GM19240 (cell line): ENCODE measurements at regions not wholly inside any gene's neighbourhood (a gene's known extent, or its start where the extent isn't known, plus 50 kb on each side); places are given as distances from the start of the nearest gene placed in this dataset.
"Not testable (repeated sequence)": the region's sequence is repeated elsewhere in the genome, so short reads cannot be mapped to it uniquely, and the experiment has no call there.

Experiments used
- DNase-seq: peaks from one replicate; pipeline ENCODE4 v3.0.0; 2011; ENCODE audit warnings: low spot score; ENCODE audit not compliant: insufficient read length

DNA sequence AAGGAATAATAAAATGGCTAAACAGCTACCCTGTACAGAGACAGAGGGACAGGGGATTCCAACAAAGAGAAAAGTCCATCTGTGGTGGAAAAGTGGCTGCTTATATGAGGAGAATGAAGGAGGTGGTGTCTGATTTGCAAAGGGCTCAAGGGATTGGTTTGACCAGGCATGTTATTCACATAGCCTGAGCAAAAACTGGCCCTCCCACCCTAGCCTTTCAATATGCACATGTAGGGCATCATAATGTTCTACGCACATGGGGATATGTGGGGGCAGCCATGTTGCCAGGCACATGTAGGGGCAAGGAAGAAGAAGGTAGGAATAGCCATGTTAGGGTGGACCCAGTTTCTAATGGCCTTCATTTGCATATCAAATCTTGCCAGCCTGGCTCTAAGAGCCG is 1527.1 kb downstream of the RPIA start:
- not testable (repeated sequence) for DNase-seq

DNA sequence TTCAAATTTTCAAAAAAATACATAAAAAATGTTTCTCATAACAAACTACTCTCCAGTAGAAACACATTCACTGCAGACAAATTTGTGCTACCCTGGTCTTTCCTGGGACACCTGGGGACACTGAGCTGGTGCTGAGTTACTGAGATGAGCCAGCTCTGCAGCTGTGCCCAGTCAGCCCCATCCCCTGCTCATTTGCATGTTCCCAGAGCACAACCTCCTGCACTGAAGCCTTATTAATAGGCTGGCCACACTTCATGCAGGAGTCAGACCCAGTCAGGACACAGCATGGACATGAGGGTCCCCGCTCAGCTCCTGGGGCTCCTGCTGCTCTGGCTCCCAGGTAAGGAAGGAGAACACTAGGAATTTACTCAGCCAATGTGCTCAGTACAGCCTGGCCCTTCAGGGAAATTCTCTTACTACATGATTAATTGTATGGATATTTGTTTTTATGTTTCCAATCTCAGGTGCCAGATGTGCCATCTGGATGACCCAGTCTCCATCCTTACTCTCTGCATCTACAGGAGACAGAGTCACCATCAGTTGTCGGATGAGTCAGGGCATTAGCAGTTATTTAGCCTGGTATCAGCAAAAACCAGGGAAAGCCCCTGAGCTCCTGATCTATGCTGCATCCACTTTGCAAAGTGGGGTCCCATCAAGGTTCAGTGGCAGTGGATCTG is 1529.3 kb downstream of the RPIA start:
- DNase-seq: not testable (repeated sequence)

DNA sequence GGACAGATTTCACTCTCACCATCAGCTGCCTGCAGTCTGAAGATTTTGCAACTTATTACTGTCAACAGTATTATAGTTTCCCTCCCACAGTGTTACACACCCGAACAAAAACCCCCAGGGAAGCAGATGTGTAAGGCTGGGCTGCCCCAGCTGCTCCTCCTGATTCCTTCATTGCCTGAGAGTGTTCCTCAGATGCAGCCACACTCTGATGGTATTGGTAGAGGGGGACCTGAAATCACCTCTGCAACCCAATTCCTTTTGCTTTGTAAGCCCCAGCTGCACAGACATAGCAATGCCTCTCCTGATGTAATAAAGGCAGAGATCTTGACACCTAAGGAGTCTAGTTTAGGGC is 1529.8 kb downstream of the RPIA start:
- DNase-seq: no peak

DNA sequence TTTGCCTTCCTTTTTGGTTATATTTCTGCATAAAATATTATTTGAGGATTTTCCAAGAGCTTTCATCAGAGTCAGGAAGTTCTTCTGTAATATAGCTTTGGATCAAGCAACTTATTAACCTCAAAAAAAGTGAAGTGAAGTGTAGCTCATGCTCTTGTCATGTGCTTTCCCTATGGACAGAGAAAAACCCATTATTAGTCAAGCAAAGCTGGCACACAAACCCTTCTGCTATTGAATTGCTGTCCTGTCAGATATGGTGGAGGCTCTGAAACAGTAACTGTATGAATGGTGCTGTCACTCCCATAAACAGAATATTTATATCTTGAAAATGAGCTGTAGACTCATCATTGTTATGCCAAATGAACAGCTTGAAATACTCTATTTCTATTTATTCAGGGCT is 1533.3 kb downstream of the RPIA start:
- not testable (repeated sequence) for DNase-seq

DNA sequence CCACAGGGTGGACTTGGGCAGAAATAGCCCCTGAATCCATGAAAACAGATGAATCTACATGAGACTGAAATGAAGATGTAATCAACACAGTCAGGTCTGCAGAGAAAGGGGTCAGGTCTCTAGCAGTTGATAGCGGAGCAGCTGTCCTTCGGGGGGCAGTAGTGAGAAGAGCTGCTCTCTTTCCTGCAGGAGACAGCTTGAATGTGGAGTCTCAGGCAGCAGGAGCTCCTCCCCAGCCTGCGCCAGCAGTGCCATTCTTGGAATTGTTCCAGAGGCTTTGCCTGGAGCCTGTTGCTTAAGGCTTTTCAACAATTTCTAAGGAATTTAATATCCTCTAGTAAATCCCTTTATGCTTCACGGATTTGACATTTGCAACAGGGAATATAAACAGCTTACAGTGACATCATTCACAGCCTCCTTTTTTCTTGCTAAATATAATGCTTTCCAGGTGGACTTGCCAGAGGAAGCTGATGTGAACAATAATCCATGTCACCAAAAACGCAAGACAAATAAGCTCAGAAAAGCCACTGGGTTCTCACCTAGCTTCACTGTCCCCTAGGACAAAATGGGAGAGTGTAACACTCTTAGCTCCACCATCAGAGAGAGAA is 1535.1 kb downstream of the RPIA start:
- not testable (repeated sequence) for DNase-seq

DNA sequence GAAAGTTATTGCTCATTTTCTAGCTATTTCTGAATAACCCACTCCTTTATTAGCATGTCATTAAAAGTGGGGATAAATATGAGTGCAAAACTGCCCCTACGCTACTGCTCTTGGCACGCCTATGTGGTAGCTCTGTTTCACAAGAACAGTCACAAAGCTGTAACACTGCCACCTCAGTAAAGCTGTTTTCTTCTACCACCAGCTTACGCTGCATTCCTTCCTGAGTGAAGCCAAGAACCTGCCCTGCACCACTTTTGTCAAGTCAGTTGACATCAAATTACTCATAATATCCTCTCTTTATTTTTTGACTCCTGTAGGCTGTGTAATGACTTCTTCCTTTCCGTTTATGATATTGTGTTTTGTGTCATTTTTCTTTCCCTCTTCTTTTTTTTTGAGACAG is 1539.7 kb downstream of the RPIA start:
- DNase-seq: not testable (repeated sequence)

DNA sequence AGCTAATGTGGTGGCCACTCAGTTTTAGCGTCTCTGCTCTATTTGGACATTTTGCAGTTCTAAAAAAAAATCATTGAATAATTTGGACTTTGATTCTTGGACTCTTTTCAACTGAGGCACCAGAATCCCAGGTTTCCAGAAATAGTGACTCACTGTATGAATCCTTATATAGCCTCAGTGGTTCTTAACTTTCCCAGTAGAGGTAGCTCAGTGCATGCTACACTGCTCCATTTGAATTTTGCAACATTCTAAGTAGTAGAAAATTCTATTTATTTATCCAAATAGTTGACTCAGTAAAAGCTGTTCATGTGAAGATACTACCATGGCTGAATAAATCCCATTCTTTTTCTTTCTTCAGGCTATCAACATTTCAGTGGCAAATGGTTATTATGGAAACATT is 1544.0 kb downstream of the RPIA start:
- not testable (repeated sequence) for DNase-seq

DNA sequence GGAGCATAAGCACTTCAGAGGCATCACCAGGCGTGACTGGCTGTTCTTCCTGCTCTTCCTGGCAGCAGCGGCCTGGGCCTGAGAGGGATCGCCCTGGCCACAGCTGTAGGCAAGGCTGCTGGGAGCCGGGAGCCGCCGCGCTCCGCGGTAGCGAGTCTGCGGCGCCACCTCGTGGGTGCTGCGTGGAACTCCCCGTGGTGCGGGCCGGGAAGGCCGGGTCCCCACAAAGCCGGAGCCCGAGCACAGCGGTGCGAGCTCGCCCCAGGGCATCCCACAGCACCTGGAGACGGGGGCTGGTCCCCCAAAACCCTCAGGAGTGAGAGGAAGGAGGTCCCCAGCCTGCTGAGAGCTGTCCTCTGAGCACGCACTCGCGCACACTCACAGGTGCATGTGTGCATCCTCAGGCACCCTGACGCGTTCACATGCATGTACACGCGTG is 1546.5 kb downstream of the RPIA start:
- DNase-seq: not testable (repeated sequence)

DNA sequence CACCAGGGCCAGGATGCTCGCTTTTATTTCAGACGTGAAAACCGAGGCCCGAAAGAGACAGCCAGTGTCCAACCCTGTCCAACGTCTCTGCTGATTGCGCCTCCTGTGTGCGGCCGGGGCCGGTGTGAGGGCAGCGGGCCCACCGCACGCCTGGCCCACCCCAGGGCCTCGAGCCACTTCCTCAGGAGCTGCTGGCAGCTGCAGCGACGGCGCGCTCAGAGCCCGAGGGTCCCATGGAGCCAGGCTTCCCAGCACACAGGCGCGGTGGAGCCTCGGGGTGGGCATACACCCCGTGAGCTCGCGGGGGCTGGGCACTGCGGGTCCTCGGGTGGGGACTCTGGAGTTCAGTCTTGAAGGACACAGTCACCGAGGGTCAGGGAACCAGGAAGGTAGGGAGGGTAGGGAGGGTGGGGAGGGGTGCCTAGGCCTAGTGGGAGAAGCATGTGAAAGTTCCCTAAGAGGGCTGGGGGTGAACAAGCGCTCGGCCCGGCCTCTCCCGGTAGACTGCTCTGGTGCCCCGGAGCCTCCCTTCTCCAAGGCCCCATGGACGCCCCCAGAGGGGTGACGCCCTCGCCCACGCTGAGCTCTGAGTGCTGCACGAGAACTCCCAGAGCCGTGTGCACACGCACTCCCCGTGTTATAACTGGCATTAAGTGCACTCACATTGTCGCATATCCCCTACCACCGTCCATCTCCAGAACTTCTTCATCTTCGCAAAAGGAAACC is 1547.2 kb downstream of the RPIA start:
- not testable (repeated sequence) for DNase-seq

DNA sequence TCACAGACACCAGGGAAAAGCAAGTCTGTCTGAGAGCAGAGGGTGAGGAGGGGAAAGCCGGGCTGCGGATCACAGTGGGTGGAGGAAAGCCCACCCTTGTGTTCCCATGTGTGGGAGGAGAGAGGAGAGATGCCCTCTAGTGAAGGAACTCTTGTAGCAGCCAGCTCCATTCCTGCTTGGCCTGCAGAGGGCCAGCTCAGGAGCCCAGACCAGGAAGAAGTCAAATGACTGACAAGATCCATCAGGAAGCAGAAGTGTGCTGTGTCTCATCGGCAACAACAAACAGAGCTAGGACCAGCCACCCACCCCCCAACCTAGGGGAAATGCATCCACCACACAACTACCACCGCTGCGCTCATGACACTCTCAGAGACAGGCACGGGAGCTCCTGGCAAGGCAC is 1548.3 kb downstream of the RPIA start:
- DNase-seq: not testable (repeated sequence)

DNA sequence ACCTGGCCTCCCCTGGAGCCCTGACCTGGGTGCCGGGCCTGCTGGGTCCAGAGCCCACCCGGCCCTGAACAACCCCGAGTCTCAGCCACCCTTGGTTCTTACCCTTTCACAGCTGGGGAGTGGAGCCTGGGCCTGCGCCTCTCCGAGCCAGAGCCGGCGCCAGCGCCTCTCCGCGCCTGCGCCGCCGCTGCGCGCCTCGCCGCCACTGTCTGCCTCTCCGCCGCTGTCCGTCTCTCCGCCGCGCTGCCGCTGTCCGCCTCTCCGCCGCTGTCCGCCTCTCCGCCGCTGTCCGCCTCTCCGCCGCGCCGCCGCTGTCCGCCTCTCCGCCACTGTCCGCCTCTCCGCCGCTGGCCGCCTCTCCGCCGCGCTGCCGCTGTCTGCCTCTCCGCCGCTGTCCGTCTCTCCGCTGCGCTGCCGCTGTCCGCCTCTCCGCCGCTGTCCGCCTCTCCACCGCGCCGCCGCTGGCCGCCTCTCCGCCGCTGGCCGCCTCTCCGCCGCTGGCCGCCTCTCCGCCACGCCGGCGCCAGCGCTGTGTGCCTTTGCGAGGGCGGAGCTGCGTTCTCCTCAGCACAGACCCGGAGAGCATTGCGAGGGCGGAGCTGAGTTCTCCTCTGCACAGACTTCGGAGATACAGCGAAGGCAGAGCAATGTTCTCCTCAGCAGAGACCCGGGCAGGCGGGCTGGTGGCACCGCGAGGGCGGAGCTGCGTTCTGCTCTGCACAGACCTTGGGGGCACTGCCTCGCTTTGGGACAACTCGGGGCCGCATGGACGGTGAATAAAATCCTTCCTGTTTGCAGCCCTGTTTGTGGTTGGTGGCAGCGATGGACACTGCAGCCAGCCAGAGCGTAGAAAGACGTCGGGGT is 1553.7 kb downstream of the RPIA start:
- DNase-seq: not testable (repeated sequence)

DNA sequence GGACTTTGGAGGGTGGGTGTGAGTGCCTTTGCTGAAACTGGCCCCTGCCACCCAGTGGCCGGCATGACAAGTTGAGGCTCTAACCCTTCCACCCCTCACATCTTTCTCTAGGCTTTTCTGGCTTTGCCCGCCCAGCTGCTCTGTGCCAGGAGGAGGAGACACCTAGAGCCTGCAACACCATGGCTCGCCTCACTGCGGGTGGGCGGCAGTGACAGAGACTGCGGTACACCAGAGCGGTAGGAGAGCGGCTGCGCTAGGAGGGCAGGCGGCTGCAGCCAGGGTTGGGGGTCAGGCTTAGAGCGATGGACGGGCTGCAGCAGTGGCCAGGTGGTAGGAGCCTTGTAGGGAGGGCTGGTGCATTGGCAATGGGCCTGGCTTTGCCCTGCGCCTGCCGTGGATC is 1556.9 kb downstream of the RPIA start:
- DNase-seq: not testable (repeated sequence)

DNA sequence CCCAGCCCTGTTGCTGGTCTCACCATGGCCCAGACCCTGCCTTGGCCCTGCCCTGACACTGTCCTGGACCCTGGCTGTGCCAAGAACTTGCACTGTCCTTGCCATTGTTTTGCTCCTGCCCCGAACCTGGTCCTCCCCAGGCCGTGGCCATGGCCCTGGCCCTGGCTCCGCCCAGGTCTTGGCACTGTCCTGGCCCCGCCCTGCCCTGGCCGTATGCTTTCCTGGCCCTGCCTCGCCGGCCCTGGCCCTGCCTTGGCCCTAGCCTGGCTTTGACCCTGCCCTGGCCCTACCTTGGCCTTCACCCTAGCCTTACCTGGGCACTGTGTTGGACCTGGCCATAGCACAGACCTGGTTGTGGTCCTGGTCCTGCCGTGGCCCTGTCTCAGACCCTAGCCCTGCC is 1558.9 kb downstream of the RPIA start:
- DNase-seq: not testable (repeated sequence)

DNA sequence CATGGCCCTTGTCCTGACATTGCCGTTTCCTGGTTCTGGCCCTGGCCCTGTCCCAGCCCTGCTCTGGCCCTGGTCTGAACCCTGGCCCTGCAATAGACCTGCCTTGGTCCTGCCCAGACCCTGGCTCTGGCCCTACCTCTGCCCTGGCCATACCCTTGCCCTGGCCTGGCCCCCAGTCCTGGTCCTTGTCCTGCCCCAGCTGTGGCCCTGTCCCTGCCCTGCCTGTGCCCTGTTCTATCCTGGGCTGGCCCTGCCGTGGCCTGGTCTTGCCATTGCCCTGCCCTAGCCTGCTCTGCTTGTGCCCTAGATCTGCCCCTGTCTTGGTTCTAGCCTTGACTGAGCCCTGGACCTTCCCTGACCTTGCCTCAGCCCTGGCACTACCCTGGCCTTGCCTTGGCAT is 1560.1 kb downstream of the RPIA start:
- not testable (repeated sequence) for DNase-seq

DNA sequence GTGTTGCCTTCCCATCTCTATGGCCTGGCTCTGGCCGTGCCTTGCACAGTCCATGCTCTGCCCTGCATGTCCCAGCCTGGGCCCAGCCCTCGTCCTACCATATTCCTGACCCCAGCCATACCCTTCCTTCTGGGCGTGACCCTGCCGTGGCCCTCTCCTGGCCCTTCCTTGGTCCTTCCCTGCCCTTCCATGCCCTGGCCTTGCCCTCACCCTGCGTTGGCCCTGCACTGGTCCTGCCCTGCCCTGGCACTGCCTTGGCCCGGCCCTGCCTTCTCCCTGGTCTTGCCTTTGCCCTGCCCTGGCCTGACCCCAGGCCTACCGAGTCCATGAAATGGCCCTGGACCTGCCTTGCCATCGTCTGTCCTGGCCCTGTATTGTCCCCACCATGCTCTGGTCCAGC is 1561.8 kb downstream of the RPIA start:
- DNase-seq: not testable (repeated sequence)

DNA sequence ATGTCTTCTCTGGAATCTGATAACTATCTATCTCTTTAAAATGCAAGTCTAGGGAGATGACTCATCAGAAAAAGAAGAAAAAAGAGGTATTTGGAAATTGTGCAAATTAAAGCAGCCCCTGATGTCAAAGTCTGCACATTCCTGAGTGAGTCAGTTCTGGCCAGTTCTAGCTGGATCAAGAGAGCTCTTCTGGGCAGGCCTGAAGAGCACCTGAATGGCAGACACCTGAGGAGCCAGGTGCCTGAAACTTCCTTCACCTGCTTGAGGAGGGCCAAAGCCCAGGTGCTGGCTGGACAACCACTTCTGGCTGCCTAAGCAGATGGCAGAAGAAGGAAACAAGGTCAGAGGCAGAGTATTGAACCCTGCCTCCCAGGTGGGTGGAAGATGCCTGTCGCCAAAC is 1575.4 kb downstream of the RPIA start:
- DNase-seq: not testable (repeated sequence)

DNA sequence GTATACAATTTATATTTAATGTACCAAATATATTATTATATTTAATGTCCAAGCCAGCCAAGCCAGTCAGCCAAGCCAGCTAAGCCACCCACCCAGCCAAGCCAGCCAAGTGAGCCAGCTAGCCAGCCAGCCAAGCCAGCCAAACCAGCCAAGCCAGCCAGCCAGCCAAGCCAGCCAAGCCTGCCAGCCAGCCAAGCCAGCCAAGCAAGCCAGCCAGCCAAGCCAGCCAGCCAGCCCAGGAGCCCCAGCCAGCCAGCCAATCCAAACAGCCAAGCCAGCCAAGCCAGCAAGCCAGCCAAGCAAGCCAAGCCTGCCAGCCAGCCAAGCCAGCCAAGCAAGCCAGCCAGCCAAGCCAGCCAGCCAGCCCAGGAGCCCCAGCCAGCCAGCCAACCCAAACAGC is 1596.3 kb downstream of the RPIA start:
- DNase-seq: not testable (repeated sequence)

DNA sequence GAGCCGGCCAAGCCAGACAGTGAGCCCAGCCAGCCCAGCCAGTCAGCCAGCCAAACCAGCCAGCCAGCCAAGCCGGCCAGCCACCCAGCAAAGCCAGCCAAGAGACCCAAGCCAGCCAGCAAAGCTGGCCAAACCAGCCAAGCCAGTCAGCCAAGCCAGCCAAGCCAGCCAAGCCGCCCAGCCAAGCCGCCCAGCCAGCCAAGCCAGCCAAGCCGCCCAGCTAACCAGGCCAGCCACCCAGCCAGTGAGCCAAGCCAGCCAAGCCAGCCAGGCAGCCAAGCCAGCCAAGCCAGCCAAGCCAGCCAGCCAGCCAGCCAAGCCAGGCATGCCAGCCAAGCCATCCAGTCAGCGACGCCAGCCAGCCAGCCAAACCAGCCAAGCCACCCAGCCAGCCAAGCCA is 1596.9 kb downstream of the RPIA start:
- DNase-seq: not testable (repeated sequence)

DNA sequence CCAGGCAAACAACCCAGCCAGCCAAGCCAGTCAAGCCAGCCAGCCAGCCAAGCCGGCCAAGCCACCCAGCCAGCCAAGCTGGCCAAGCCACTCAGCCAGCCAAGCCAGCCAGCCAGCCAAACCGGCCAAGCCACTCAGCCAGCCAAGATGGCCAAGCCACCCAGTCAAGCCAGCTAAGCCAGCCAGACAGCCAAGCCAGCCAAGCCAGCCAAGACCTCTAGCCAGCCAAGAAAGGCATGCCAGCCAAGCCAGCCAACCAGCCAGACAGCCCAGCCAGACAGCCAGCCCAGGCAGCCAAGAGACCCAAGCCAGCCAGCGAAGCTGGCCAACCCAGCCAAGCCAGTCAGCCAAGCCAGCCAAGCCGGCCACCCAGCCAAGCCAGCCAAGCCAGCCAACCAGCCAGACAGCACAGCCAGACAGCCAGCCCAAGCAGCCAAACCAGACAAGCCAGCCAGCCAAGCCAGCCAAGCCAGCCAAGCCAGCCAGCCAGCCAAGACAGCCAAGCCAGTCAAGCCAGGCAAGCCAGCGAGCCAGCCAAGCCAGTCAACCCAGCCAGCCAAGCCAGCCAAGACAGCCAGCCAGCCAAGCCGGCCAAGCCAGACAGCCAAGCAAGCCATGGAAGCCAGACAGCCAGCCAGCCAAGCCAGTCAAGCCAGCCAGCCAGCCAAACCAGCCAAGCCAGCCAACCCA is 1598.0 kb downstream of the RPIA start:
- DNase-seq: not testable (repeated sequence)

DNA sequence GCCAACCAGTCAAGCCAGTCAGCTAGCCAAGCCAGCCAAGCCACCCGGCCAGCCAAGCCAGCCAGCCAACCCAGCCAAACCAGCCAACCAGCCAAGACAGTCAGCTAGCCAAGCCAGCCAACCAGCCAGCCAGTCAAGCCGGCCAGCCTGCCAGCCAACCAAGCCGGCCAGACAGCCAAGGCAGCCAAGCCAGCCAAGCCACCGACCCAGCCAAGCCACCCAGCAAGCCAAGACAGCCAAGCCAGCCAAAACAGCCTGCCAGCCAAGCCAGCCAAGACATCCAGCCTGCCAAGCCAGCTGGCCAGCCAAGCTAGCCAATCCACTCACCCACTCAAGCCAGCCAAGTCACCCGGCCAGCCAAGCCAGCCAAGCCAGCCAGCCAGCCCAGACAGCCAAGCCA is 1599.2 kb downstream of the RPIA start:
- DNase-seq: not testable (repeated sequence)
